Stimulated activated naive CD4-positive, alpha-beta T cell (primary cell): ENCODE measurements at regions not wholly inside any gene's neighbourhood (a gene's known extent, or its start where the extent isn't known, plus 50 kb on each side); places are given as distances from the start of the nearest gene placed in this dataset.
"Not testable (repeated sequence)": the region's sequence is repeated elsewhere in the genome, so short reads cannot be mapped to it uniquely, and the experiment has no call there.

Experiments
- DNase-seq, 6 experiments: peaks; one replicate each; lab custom pipeline; 2025; lab: John Stamatoyannopoulos, UW

DNA sequence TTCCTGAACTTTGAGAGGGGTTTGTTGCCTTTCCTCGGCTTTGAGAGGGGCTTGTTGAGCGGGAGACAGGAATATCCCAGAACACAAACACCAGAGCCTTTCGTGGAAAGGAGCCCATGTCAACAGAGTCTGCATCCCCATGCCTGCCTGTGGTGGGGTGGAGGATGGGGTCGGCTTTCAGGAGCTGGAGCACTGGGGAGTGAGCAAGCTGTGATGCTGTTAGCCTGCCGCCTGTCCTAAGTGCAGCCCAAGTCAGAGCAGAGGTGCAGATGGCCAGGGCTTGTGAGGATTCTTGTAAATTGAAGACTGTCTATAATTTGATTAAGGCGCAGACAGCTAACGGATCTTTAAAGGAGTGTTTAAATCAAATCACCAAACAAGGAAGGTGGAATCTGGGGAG is 103.3 kb upstream of the ANK2 start:
- DNase-seq = no peak

DNA sequence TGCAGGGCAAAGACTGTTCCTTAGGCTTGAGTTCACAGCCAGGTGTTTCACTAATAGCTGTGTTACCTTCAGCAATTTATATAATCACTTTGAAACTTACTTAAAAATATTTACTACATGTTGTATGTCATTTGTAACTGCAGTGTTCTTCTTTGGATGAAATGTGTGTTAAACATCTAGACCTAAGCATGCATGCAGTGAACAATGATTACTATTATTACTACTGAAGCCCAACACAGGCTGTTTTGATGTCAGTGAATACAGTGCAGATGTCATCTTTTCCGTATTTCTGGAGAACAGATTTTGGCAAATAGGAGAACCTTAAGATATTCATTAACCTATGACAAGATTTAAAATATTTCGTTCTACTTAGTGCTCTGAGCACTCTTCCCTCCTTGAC is 101.8 kb upstream of the ANK2 start:
- DNase-seq = no peak

DNA sequence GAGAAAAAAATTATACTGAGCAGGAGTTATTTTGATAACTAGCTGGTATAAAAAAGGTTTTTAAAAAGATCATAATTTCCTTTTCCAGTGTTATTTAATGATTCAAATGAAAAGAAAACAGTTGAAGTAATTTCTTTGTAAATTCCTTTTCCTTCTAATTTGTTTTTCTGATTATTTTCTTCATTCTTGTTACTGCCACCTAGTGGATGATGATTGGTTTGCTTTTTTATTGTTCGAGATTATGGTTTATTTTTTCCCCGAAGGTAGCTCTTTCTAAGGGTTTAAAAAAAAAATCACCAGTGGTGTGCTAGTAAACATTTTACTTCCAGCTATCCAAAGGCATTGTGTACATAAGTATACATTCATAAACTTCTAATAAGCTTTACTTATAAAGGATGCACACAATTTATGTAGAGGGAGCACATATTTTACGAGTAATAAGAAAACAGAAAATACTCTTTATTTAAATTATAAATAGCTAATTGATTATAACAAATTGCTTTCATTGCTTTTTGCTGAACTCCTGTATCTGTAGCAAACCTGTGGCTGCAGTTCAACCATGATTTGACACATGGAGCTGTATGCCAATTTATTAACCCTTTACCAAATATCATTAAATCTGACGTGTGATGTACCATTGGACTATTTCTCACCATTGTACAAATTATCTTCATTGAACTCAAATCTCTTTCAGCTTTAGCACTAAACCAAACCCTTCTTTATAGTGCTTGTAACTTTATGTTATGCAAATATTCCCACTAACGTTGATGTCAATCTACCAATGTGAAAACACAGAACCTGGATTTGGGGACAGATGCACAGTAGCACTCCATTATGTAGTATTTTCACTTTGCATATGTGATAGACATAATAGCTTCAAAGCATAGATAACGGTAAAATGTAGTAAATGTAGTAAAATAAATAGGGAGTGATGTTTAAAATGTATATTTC is 97.8 kb upstream of the ANK2 start:
- peak in 1 of 6 experiments; percentile 1 for DNase-seq

DNA sequence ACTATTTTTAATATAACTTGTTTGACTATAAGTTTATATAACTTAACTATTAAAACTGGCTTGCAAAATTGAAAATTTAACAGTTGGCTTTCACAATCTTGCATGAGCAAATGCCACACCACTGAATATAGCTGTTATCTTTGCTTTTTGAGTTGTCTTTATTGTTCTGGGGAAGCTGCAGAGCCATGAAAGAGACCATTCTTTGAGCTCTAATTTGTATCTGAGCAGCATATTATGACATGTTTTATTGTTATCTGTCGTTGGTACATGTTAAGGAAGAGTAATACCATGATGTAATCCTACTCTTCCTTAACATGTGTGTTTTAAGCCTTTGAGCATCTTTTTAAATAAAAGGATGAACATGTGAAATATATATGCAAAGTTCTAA is 97.1 kb upstream of the ANK2 start:
- DNase-seq = no peak

GRCh38 chr4:112953262-112953661 is 96.2 kb upstream of the ANK2 start:
- no peak for DNase-seq

DNA sequence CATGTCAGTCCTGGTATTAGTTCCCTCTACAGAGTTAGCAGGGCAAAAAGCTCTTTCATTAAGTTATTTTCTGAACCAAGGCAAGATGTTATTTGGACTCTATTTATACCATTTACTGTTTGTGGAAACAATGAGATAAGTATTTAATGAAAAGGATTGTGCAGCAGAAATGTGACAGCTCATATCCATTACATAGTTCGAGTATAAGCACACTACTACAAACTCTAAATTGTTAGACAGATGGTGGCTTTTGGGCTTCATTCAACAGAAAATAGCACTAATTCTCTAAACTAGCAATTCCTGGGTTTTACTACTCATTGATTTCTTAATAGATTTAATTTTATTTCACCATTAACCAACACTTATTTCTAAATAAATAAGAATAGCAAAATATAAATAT is 95.2 kb upstream of the ANK2 start:
- DNase-seq = no peak

DNA sequence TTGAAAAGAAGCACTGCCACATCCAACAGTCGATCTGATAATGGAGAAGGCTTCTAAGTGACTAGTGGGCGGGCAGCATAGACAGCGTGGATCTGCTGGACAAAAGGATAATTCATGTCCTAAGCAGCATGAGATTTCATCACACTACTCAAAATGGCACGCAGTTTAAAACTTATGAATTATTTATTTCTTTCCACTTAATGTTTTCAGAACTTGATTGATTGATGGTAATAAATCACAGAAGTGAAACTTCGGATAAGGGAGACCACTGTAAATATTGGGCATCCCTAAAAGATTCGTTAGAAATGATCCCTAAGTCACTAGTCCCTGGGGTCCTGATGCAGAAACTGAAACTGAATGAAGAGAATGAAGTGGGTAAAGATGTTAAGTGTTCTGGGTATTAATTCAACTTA is 93.0 kb upstream of the ANK2 start:
- DNase-seq = no peak

- DNase-seq = not testable (repeated sequence)
Measured at GRCh38 chr4:112957764-112958163, 91.7 kb upstream of the ANK2 start.

- DNase-seq = no peak
Measured at GRCh38 chr4:112966701-112967488, 82.6 kb upstream of the ANK2 start.

DNA sequence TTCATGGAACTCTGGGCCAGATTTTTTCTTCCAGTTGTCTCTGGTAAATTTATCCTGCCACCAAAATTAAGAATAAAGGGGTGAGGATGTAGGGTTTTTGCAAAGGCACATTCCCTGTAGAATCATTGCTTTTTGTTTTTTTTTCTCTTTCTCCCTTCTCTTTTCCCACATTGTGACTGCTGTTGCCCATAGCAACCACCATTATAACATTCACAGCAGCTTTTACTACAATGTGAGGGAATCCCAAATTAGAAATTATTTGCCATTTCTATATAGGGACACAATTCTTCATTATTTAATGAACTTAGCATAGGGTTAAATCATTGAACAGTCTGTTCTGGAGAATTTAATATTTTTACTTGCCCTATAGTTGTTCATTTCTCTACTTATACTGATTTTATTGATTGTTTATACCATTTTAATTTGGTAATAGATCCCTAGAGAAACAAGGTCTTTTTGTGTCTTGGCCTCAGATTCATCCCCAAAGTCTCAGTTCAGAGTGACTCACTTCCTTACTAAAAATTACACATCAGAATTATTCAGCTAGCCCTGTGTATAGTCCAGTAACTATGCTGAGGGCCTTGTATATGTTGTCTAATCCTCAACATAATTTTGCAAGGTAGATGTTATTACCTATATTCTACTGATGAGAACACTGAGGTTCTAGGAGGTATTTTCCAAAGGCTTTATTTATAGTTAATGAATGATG is 80.8 kb upstream of the ANK2 start:
- no peak for DNase-seq

DNA sequence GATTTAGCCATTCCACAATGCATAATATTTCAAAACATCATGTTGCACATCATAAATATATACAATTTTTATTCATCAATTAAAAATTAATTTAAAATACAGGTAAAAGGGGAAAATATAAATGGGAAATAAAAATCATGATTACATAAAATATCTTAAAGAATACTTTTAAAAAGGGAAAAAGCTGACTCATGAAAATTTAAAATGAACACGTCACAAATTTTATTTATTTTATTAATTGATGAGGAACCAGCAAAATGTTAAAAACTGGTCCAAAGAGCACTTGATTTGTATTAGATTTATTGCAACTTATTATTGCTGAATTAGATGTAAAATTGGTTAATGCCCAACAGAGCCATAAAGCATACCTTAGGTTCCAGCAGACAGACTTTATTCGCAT is 78.5 kb upstream of the ANK2 start:
- DNase-seq = no peak

DNA sequence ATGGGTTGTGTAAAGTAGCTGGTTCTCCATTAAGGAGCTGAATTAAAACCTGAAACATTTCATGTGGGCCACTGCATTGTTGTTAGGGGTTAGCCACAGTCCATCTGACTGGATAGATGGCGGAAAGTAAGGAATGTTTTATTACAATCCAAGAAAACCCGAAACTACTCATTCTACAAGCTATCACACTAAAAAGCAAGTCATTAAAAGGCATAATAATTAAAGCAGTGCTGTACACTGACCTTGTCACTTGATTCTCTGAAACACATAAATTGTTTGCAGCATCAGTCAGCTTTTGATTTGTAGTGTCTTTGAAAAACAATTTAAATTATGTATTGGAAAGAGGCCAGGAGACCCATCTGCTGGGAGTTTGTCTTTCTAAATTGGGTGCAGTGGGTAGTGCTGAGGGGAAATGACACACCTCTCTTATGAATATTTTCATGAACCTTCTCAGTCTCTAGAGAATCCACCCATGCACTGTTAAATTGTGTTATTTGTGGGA is 75.7 kb upstream of the ANK2 start:
- DNase-seq = no peak

GRCh38 chr4:112975567-112976355 is 73.7 kb upstream of the ANK2 start:
- no peak for DNase-seq

GRCh38 chr4:112978691-112979472 is 70.6 kb upstream of the ANK2 start:
- no peak for DNase-seq

GRCh38 chr4:112979881-112980421 is 69.5 kb upstream of the ANK2 start:
- DNase-seq = no peak

- no peak for DNase-seq
Measured at GRCh38 chr4:112982680-112983079, 66.8 kb upstream of the ANK2 start.

DNA sequence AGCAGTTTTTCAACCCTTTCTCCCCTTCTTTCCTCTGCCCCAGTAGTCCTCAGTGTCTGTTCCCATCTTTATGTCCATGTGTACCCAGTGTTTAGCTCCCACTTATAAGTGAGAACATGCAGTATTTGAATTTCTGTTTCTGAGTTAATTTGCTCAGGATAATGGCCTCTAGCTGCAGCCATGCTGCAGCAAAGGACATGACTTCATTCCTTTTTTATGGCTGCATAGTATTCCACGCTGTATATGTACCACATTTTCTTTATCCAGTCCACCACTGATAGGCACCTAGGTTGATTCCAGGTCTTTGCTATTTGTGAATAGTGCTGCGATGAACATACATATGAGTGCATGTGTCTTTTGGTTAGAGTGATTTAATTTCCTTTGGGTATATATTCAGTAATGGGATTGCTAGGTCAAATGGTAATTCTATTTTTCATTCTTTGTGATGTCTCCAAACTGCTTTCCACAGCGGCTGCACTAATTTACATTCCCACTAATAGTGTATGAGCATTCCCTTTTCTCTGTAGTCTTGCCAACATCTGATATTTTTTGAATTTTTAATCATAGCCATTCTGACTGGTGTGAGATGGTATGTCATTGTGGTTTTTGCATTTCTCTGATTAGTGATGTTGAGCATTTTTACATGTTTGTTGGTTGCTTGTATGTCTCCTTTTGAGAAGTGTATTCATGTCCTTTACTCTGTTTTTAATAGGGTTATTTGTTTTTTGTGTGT is 54.6 kb upstream of the ANK2 start:
- DNase-seq = no peak
